Tibial nerve (tissue), 4 donors: ENCODE measurements at regions not wholly inside any gene's neighbourhood (a gene's known extent, or its start where the extent isn't known, plus 50 kb on each side); places are given as distances from the start of the nearest gene placed in this dataset.
"Not testable (repeated sequence)": the region's sequence is repeated elsewhere in the genome, so short reads cannot be mapped to it uniquely, and the experiment has no call there.

Source experiments
- DNase-seq, 2 donors: peaks; one replicate each; pipeline ENCODE4 v3.0.0-alpha.2; 2019; ENCODE audit warnings: low spot score in 2 of 2
- H3K27ac ChIP-seq, 4 donors: fragments of 200-600 bp; sonication (generic) in 3 of 4; one replicate each; pipeline ENCODE4 v1.5.1; 2017 to 2019; ENCODE audit warnings: mild to moderate bottlenecking in 1 of 4
- H3K27me3 ChIP-seq, 2 donors: fragments of 200-600 bp; sonication (generic) in 1 of 2; one replicate each; pipeline versions ENCODE4 v1.5.1 to v1.6.0; 2017 to 2019
- H3K36me3 ChIP-seq, 3 donors: fragments of 200-600 bp; sonication (generic); one replicate each; pipeline ENCODE4 v1.5.1; 2018 to 2019
- H3K4me1 ChIP-seq, 4 donors: fragments of 200-600 bp; sonication (generic) in 3 of 4; one replicate each; pipeline ENCODE4 v1.5.1; 2017 to 2019
- H3K4me3 ChIP-seq, 4 donors: fragments of 200-600 bp; sonication (generic) in 3 of 4; one replicate each; pipeline ENCODE4 v1.5.1; 2017 to 2019; ENCODE audit warnings: mild to moderate bottlenecking in 1 of 4, moderate library complexity in 1 of 4
- H3K9me3 ChIP-seq, 4 donors: fragments of 200-600 bp; sonication (generic) in 3 of 4; one replicate each; pipeline ENCODE4 v1.5.1; 2017 to 2019
- EP300 ChIP-seq, 2 donors: sonication (generic); formaldehyde crosslinking; IDR thresholded peaks; one replicate each; pipeline ENCODE4 v1.6.1; 2017; ENCODE audit warnings: antibody characterized with exemption in 2 of 2, mild to moderate bottlenecking in 1 of 2
- POLR2A ChIP-seq, 2 donors: fragments of 450-650 bp; IDR thresholded peaks; one replicate each; pipeline ENCODE4 v1.6.1; 2017; ENCODE audit warnings: antibody characterized with exemption in 2 of 2, mild to moderate bottlenecking in 2 of 2, moderate library complexity in 2 of 2
- WGBS, 2 donors: methylation state at CpG; one replicate each; pipeline ENCODE4 v1.1.5; 2018; 5-methylcytosine and 5-hydroxymethylcytosine counted together
- TF ChIP-seq, protein P1 (sequence below), 5 experiments: fragments of 200-600 bp in 3 of 5; fragments of 450-650 bp in 2 of 5; sonication (generic) in 3 of 5; IDR thresholded peaks; one replicate each; pipeline ENCODE4 v1.5.1; 2016 to 2019; ENCODE audit warnings: antibody characterized with exemption in 5 of 5, mild to moderate bottlenecking in 3 of 5, moderate library complexity in 2 of 5

DNA sequence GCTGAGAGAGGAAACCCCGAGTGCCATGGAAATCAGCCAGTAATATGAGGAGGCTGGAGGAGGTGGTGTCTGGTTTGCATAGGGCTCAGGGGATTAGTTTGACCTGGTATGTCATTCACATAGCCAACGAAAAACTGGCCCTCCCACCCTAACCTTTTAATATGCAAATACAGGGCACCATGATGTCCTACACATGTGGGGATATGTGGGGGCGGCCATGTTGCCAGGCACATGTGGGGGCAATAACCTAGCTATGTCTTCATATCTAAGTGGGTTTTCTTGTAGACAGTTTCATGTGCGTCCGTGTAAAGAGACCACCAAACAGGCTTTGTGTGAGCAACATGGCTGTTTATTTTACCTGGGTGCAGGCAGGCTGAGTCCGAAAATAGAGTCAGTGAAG, 110.1 kb downstream of the MOBP start:
- H3K4me3 ChIP-seq: no peak overlapping the region
- H3K27ac ChIP-seq: no peak overlapping the region
- 66 to 81% methylated on average over 6 of the region's 6 CpGs for WGBS, 2 donors
- no peaks in the 10 kb centered on the region for H3K27me3 ChIP-seq
- no peaks in the 10 kb centered on the region for H3K4me1 ChIP-seq
- no peak for DNase-seq
- no peaks in the 10 kb centered on the region for H3K9me3 ChIP-seq
- H3K36me3 ChIP-seq: no peaks in the 10 kb centered on the region
- TF ChIP-seq EP300 (IDR thresholded peaks at IDR 0.05): no peak
- TF ChIP-seq, protein P1, sequence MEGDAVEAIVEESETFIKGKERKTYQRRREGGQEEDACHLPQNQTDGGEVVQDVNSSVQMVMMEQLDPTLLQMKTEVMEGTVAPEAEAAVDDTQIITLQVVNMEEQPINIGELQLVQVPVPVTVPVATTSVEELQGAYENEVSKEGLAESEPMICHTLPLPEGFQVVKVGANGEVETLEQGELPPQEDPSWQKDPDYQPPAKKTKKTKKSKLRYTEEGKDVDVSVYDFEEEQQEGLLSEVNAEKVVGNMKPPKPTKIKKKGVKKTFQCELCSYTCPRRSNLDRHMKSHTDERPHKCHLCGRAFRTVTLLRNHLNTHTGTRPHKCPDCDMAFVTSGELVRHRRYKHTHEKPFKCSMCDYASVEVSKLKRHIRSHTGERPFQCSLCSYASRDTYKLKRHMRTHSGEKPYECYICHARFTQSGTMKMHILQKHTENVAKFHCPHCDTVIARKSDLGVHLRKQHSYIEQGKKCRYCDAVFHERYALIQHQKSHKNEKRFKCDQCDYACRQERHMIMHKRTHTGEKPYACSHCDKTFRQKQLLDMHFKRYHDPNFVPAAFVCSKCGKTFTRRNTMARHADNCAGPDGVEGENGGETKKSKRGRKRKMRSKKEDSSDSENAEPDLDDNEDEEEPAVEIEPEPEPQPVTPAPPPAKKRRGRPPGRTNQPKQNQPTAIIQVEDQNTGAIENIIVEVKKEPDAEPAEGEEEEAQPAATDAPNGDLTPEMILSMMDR (IDR thresholded peaks at IDR 0.05): no peak
- no peak for TF ChIP-seq POLR2A (IDR thresholded peaks at IDR 0.05)

DNA sequence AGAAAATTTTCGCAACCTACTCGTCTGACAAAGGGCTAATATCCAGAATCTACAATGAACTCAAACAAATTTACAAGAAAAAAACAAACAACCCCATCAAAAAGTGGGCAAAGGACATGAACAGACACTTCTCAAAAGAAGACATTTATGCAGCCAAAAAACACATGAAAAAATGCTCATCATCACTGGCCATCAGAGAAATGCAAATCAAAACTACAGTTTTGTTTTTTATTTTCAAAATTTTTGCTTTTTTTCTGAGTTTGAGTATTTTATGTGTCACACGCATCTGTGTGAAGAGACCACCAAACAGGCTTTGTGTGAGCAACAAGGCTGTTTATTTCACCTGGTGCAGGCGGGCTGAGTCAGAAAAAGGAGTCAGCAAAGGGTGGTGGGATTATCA, 118.7 kb downstream of the MOBP start:
- not testable (repeated sequence) for H3K9me3 ChIP-seq, H3K27me3 ChIP-seq, DNase-seq, H3K4me3 ChIP-seq, H3K27ac ChIP-seq, H3K4me1 ChIP-seq, H3K36me3 ChIP-seq
- WGBS, 2 donors: 80 to 81% methylated on average over 4 of the region's 4 CpGs

DNA sequence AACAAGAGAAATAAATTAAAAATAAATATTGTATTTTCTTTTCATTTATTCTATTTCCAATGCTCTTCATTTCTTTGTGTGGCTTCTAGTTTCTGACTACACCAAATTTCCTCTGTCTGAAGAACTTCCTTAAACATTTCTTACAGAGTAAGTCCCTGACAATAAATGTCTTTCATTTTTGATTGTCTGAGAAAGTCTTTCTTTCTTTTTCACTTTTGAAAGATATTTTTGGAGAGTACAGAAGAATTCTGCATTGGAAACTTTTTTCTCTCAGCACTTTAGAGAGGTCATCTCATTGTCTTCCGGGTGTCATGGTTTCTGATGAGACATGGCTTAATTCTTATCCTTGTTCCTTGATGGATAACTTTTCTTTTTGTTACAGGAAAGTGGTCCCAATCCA, 119.6 kb downstream of the MOBP start:
- H3K9me3 ChIP-seq: peaks cover 0 to 4% (median 0%) of the 10 kb centered on the region in 4 donors
- WGBS, 2 donors: 49 to 58% methylated on average over 1 of the region's 1 CpG
- H3K27ac ChIP-seq: no peak overlapping the region
- no peaks in the 10 kb centered on the region for H3K36me3 ChIP-seq
- no peaks in the 10 kb centered on the region for H3K4me1 ChIP-seq
- H3K4me3 ChIP-seq: no peak overlapping the region
- TF ChIP-seq EP300 (IDR thresholded peaks at IDR 0.05): no peak
- TF ChIP-seq, protein P1 (IDR thresholded peaks at IDR 0.05): no peak
- no peak for TF ChIP-seq POLR2A (IDR thresholded peaks at IDR 0.05)
- no peaks in the 10 kb centered on the region for H3K27me3 ChIP-seq
- DNase-seq: no peak

DNA sequence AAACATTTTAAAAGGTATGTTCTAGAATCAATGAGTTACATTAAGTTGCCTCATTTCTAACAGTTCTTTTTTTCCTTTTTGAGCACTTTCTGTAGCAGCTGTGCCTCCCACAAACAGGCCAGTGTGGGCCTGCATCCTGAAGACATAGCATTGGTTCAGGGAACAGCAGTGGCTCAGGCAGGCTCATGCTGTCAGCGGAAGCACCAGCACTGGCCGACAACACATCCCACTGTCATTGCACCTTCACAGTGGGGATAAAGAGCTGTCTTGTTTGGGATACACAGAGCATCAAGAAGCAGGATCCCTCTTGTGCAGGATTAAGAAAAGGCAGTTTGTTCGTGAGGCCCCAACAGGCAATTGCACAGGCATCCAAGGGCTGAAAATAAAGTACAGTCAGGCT, 123.3 kb downstream of the MOBP start:
- 77 to 79% methylated on average over 3 of the region's 3 CpGs for WGBS, 2 donors
- Histone ChIP-seq H3K27ac (no peak overlapping the region), H3K9me3 (peaks cover 0 to 4% (median 0%) of the 10 kb centered on the region in 4 donors), H3K36me3 (no peaks in the 10 kb centered on the region), H3K27me3 (no peaks in the 10 kb centered on the region), H3K4me3 (no peak overlapping the region), H3K4me1 (no peaks in the 10 kb centered on the region)
- DNase-seq: no peak
- TF ChIP-seq, protein P1 (IDR thresholded peaks at IDR 0.05): no peak
- no peak for TF ChIP-seq POLR2A (IDR thresholded peaks at IDR 0.05)

DNA sequence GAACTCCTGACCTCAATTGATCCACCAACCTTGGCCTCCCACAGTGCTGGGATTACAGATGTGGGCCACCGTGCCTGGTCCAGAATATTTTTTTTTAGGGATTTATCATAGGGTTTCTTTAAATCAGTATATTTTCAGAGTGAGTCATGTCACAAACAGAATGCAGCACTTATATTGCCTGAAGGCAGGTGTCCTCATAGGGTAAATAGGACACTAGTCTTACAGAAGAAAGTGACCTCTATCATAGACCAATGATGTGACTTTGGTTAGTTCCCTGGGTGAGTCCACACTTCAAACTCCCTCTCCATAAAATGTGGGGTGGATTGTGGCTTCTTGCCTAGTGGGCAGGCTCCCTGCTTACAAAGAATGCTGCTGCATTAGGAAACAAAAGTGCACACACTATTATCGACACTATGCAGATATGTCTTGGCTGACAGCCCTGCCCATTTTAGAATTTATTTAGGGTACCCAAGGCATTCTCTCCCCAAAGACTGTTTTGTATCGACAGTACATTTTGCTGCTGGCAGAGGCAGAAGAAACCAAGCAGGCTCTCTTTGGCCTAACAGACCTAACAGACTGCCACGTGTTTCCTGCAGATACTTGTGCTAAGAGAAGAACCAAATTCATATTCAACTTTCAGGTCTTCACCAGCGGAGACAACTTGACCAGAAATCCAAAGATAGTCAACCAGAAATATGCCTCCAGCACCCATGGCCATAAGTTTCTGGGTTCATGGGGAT, 125.0 kb downstream of the MOBP start:
- no peak for TF ChIP-seq EP300 (IDR thresholded peaks at IDR 0.05)
- TF ChIP-seq, protein P1 (IDR thresholded peaks at IDR 0.05): no peak
- no peak for TF ChIP-seq POLR2A (IDR thresholded peaks at IDR 0.05)
- no peaks in the 10 kb centered on the region for H3K4me1 ChIP-seq
- 53 to 58% methylated on average over 5 of the region's 5 CpGs for WGBS, 2 donors

DNA sequence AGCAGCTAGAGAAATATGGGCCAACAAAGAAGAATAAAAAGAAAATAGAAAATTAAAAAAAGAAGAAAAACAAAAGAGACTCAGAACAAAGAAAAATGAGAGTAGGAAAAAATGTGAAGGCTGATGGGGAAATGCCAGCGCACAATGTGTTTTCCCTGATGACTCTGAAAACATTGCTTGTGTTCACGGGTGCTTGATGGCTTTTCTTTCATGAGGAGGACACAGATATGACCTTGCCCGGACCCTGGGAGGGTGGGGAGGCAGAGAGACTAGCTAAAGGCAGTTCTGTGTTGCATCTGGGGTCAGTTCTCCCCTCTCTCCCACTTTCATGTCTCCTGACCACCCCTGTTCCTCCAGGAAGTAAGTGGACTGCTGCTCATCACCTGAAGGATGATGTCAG, 125.9 kb downstream of the MOBP start:
- TF ChIP-seq EP300 (IDR thresholded peaks at IDR 0.05) (no peak), POLR2A (IDR thresholded peaks at IDR 0.05) (no peak)
- TF ChIP-seq, protein P1 (IDR thresholded peaks at IDR 0.05): no peak
- no peak for DNase-seq
- Histone ChIP-seq H3K4me1 (no peaks in the 10 kb centered on the region), H3K9me3 (no peaks in the 10 kb centered on the region), H3K27me3 (no peaks in the 10 kb centered on the region), H3K36me3 (no peaks in the 10 kb centered on the region), H3K4me3 (no peak overlapping the region), H3K27ac (no peak overlapping the region)
- WGBS, 2 donors: 28 to 44% methylated on average over 3 of the region's 3 CpGs

More for the DNA sequence above, 125.0 kb downstream of the MOBP start:
- no peaks in the 10 kb centered on the region for H3K27me3 ChIP-seq
- no peak overlapping the region for H3K27ac ChIP-seq
- no peaks in the 10 kb centered on the region for H3K36me3 ChIP-seq
- H3K4me3 ChIP-seq: no peak overlapping the region
- no peaks in the 10 kb centered on the region for H3K9me3 ChIP-seq
- DNase-seq: no peak
